GM23248 (cell line): ENCODE measurements at regions not wholly inside any gene's neighbourhood (a gene's known extent, or its start where the extent isn't known, plus 50 kb on each side); places are given as distances from the start of the nearest gene placed in this dataset.

Experiments used
- DNase-seq: peaks from one replicate; pipeline ENCODE4 v3.0.0-alpha.2; 2015
- H2AFZ ChIP-seq: fragments of 200-600 bp; sonication (generic); 2 replicates; pipeline ENCODE4 v1.6.1; 2016; ENCODE audit warnings: antibody characterized with exemption
- H3F3A ChIP-seq: fragments of 200-600 bp; sonication (generic); 2 replicates; pipeline ENCODE4 v1.6.1; 2016; ENCODE audit warnings: mild to moderate bottlenecking, antibody characterized with exemption, mixed run types; ENCODE audit not compliant: insufficient read depth
- H3K27ac ChIP-seq: fragments of 200-600 bp; sonication (generic); 2 replicates; pipeline ENCODE4 v1.5.1; 2016; ENCODE audit warnings: mild to moderate bottlenecking
- H3K27me3 ChIP-seq: fragments of 200-600 bp; sonication (generic); replicated peaks from 2 replicates; pipeline ENCODE4 v1.6.1; 2016; ENCODE audit warnings: mild to moderate bottlenecking; ENCODE audit not compliant: insufficient read depth
- H3K36me3 ChIP-seq: fragments of 200-600 bp; sonication (generic); 2 replicates; pipeline ENCODE4 v1.6.1; 2016; ENCODE audit warnings: low read depth, mild to moderate bottlenecking
- H3K4me1 ChIP-seq: fragments of 200-600 bp; sonication (generic); 2 replicates; pipeline ENCODE4 v1.6.1; 2016; ENCODE audit warnings: mild to moderate bottlenecking; ENCODE audit not compliant: insufficient read depth
- H3K4me2 ChIP-seq: fragments of 200-600 bp; sonication (generic); one replicate; pipeline ENCODE4 v1.6.1; 2016; ENCODE audit warnings: mild to moderate bottlenecking; ENCODE audit not compliant: unreplicated experiment
- H3K4me3 ChIP-seq: fragments of 200-600 bp; sonication (generic); 2 replicates; pipeline ENCODE4 v1.5.1; 2016; ENCODE audit warnings: mild to moderate bottlenecking
- H3K79me2 ChIP-seq: fragments of 200-600 bp; sonication (generic); 2 replicates; pipeline ENCODE4 v1.6.1; 2016; ENCODE audit warnings: mild to moderate bottlenecking; ENCODE audit not compliant: insufficient read depth
- H3K9ac ChIP-seq: fragments of 200-600 bp; sonication (generic); 2 replicates; pipeline ENCODE4 v1.6.1; 2016; ENCODE audit warnings: mild to moderate bottlenecking
- H3K9me2 ChIP-seq: fragments of 200-600 bp; sonication (generic); 2 replicates; pipeline ENCODE4 v1.6.1; 2016; ENCODE audit warnings: mixed run types, mild to moderate bottlenecking, moderate library complexity; ENCODE audit not compliant: insufficient read depth
- H3K9me3 ChIP-seq: fragments of 200-600 bp; sonication (generic); one replicate; pipeline ENCODE4 v1.6.1; 2017; ENCODE audit warnings: low read depth
- H4K20me1 ChIP-seq: fragments of 200-600 bp; sonication (generic); 2 replicates; pipeline ENCODE4 v1.6.0; 2016; ENCODE audit not compliant: insufficient read depth
- EZH2 ChIP-seq: fragments of 200-600 bp; sonication (generic); IDR thresholded peaks from 2 replicates; pipeline ENCODE4 v1.6.1; 2018; ENCODE audit warnings: antibody characterized with exemption, mild to moderate bottlenecking; ENCODE audit not compliant: insufficient read depth, poor library complexity, severe bottlenecking
- EZH2phosphoT487 ChIP-seq: fragments of 200-600 bp; sonication (generic); IDR thresholded peaks from 2 replicates; pipeline ENCODE4 v1.6.1; 2018; ENCODE audit warnings: antibody characterized with exemption, moderate library complexity, mild to moderate bottlenecking, low read depth; ENCODE audit not compliant: insufficient read depth
- WGBS, 2 experiments: methylation state at CpG; one replicate each; pipeline ENCODE4 v1.1.6; 2015 to 2017; ENCODE audit warnings: low lambda C conversion rate in 2 of 2, low coverage in 1 of 2; ENCODE audit errors: missing lambda C conversion rate in 2 of 2; 5-methylcytosine and 5-hydroxymethylcytosine counted together
- in situ Hi-C: fragments of 300-500 bp; cut with MboI; formaldehyde crosslinking; loops from 2 replicates; pipeline ENCODE4 v1.15.0; 2020

- Histone ChIP-seq H2AFZ (no peak overlapping the region), H3K4me1 (peaks cover 49% of the 10 kb centered on the region), H3K4me3 (no peak overlapping the region), H3K9me2 (no peaks in the 10 kb centered on the region), H3K9ac (peak overlapping the region; percentile 15; the same call in 1 of the 2 replicates), H3K79me2 (no peaks in the 10 kb centered on the region), H3K27ac (peak overlapping the region; percentile 69), H4K20me1 (no peaks in the 10 kb centered on the region), H3F3A (peaks cover 31% of the 10 kb centered on the region), H3K4me2 (peak overlapping the region; percentile 40), H3K27me3 (no peaks in the 10 kb centered on the region), H3K9me3 (no peaks in the 10 kb centered on the region), H3K36me3 (no peaks in the 10 kb centered on the region)
- in situ Hi-C loops = no loop called here
- DNase-seq = no peak
- WGBS, 2 experiments = 69 to 77% methylated on average over 12 of the region's 12 CpGs
- TF ChIP-seq EZH2 (no peak), EZH2phosphoT487 (no peak)
Measured at GRCh38 chr1:235919127-235919832, 52.6 kb upstream of the LYST start.

- Histone ChIP-seq H3K4me2 (no peak overlapping the region), H3K27ac (no peak overlapping the region), H3K27me3 (no peaks in the 10 kb centered on the region), H3F3A (peaks cover 36% of the 10 kb centered on the region), H3K9me3 (no peaks in the 10 kb centered on the region), H3K79me2 (no peaks in the 10 kb centered on the region), H3K36me3 (no peaks in the 10 kb centered on the region), H3K9ac (no peak overlapping the region), H2AFZ (no peak overlapping the region), H3K4me1 (peaks cover 54% of the 10 kb centered on the region), H3K9me2 (no peaks in the 10 kb centered on the region), H4K20me1 (no peaks in the 10 kb centered on the region), H3K4me3 (no peak overlapping the region)
- no peak for DNase-seq
- TF ChIP-seq EZH2 (no peak), EZH2phosphoT487 (no peak)
- in situ Hi-C loops = no loop called here
- 88 to 89% methylated on average over 5 of the region's 5 CpGs for WGBS, 2 experiments
Measured at GRCh38 chr1:235918465-235918864, 51.8 kb upstream of the LYST start.

GRCh38 chr1:235918032-235918431 is 51.3 kb upstream of the LYST start:
- Histone ChIP-seq H3K4me1 (peaks cover 56% of the 10 kb centered on the region), H3K27ac (peak overlapping the region; percentile 72), H3F3A (peaks cover 40% of the 10 kb centered on the region), H2AFZ (no peak overlapping the region), H3K36me3 (no peaks in the 10 kb centered on the region), H4K20me1 (no peaks in the 10 kb centered on the region), H3K9me2 (no peaks in the 10 kb centered on the region), H3K4me2 (peak overlapping the region; percentile 38), H3K79me2 (no peaks in the 10 kb centered on the region), H3K4me3 (no peak overlapping the region), H3K9ac (0 out of 2 replicates have a peak overlapping the region, but pooled peaks have one; percentile 4), H3K9me3 (no peaks in the 10 kb centered on the region), H3K27me3 (no peaks in the 10 kb centered on the region)
- in situ Hi-C loops = no loop called here
- peak; percentile 16 for DNase-seq
- no peak for TF ChIP-seq EZH2phosphoT487
- no peak for TF ChIP-seq EZH2
- 57 to 63% methylated on average over 13 of the region's 13 CpGs for WGBS, 2 experiments

- Histone ChIP-seq H3K4me1 (peaks cover 62% of the 10 kb centered on the region), H3K4me2 (peak overlapping the region; percentile 62), H3K4me3 (peak overlapping the region; percentile 18; the same call in 1 of the 2 replicates), H3K9ac (peak overlapping the region; percentile 52), H3K9me2 (no peaks in the 10 kb centered on the region), H3K36me3 (no peaks in the 10 kb centered on the region), H4K20me1 (no peaks in the 10 kb centered on the region), H3F3A (peaks cover 46% of the 10 kb centered on the region), H3K79me2 (no peaks in the 10 kb centered on the region), H3K27ac (peak overlapping the region; percentile 72), H2AFZ (0 out of 2 replicates have a peak overlapping the region, but pooled peaks have one; percentile 13), H3K27me3 (no peaks in the 10 kb centered on the region), H3K9me3 (no peaks in the 10 kb centered on the region)
- peak; percentile 99 for DNase-seq
- in situ Hi-C loops = no loop called here
- 1 to 3% methylated on average over 8 of the region's 8 CpGs for WGBS, 2 experiments
- TF ChIP-seq EZH2phosphoT487 (no peak), EZH2 (no peak)
Measured at GRCh38 chr1:235917267-235917811, 50.6 kb upstream of the LYST start.
